B cell (primary cell): ENCODE measurements at regions not wholly inside any gene's neighbourhood (a gene's known extent, or its start where the extent isn't known, plus 50 kb on each side); places are given as distances from the start of the nearest gene placed in this dataset. TPM values are rescaled to one million over a fixed set of nuclear protein-coding genes. Genes with fewer than 3 reads are reported as not detected.

Source experiments
- ATAC-seq: fragments of 200-7000 bp; cut with Tn5 transposase; one replicate; pipeline ENCODE4 v1.10.0; 2021; ENCODE audit warnings: low read depth, mild to moderate bottlenecking, moderate number of reproducible peaks, moderate library complexity
- CTCF ChIA-PET: fragments of 350-600 bp; sonication (Branson Sonifier 250); formaldehyde crosslinking; loops from one replicate; lab custom pipeline; 2021; ENCODE audit warnings: antibody characterized with exemption, inconsistent platforms; lab: Charles Lee
- POLR2A ChIA-PET: fragments of 350-600 bp; sonication (Branson Sonifier 250); formaldehyde crosslinking; loops from one replicate; lab custom pipeline; 2021; ENCODE audit warnings: antibody characterized with exemption; lab: Charles Lee
- DNase-seq: peaks from one replicate; pipeline ENCODE4 v3.0.0; 2013
- H2AFZ ChIP-seq: 2 replicates; pipeline ENCODE4 v1.6.1; 2012; ENCODE audit warnings: mild to moderate bottlenecking, low read depth, low read length; ENCODE audit not compliant: insufficient read depth, poor library complexity, severe bottlenecking
- H3K27ac ChIP-seq, 2 donors: 1 replicate in 1 of 2; 2 replicates in 1 of 2; pipeline ENCODE4 v1.5.1; 2012 to 2013; ENCODE audit warnings: low read length in 2 of 2, mild to moderate bottlenecking in 2 of 2, moderate library complexity in 1 of 2
- H3K27me3 ChIP-seq, 4 experiments: fragments of 200-600 bp in 1 of 4; sonication (generic) in 1 of 4; replicated peaks in 1 of 4; 1 replicate in 2 of 4; 2 replicates in 2 of 4; pipeline versions ENCODE4 v1.6.1 to v1.7.0; 2013 to 2016; ENCODE audit warnings: low read length in 3 of 4, mild to moderate bottlenecking in 2 of 4, mixed read lengths in 1 of 4, moderate library complexity in 1 of 4; ENCODE audit not compliant: insufficient read depth in 4 of 4, control insufficient read depth in 3 of 4; ENCODE audit errors: control extremely low read depth in 1 of 4
- H3K36me3 ChIP-seq, 2 experiments: replicated peaks in 1 of 2; 1 replicate in 1 of 2; 2 replicates in 1 of 2; pipeline versions ENCODE4 v1.6.1 to v1.7.1; 2013; ENCODE audit warnings: low read length in 1 of 2; ENCODE audit not compliant: insufficient read depth in 2 of 2, control insufficient read depth in 1 of 2; ENCODE audit errors: control extremely low read depth in 1 of 2, extremely low read depth in 1 of 2
- H3K4me1 ChIP-seq, 2 donors: fragments of 200-600 bp in 1 of 2; sonication (generic) in 1 of 2; 1 replicate in 1 of 2; 2 replicates in 1 of 2; pipeline versions ENCODE4 v1.5.1 to v1.6.1; 2013 to 2017; ENCODE audit warnings: low read length in 2 of 2; ENCODE audit not compliant: control insufficient read depth in 2 of 2, insufficient read depth in 2 of 2
- H3K4me2 ChIP-seq: replicated peaks from 2 replicates; pipeline ENCODE3; 2012; ENCODE audit warnings: mild to moderate bottlenecking, low read depth, low read length; ENCODE audit not compliant: poor library complexity, severe bottlenecking
- H3K4me3 ChIP-seq, 5 experiments: fragments of 200-600 bp in 1 of 5; sonication (generic) in 1 of 5; 1 replicate in 3 of 5; 2 replicates in 2 of 5; pipeline versions ENCODE4 v1.5.1 to v1.7.0; 2011 to 2016; ENCODE audit warnings: low read length in 4 of 5, mild to moderate bottlenecking in 4 of 5, low read depth in 2 of 5, control low read depth in 1 of 5, moderate library complexity in 1 of 5; ENCODE audit not compliant: insufficient read depth in 1 of 5; ENCODE audit errors: control extremely low read depth in 1 of 5, extremely low read depth in 1 of 5
- H3K79me2 ChIP-seq: fragments of 200-600 bp; sonication (generic); one replicate; pipeline ENCODE4 v1.6.0; 2016; ENCODE audit warnings: low read length; ENCODE audit not compliant: control insufficient read depth, insufficient read depth
- H3K9ac ChIP-seq: fragments of 200-600 bp; sonication (generic); 2 replicates; pipeline ENCODE4 v1.6.1; 2017; ENCODE audit warnings: mild to moderate bottlenecking, low read length, moderate library complexity
- H3K9me3 ChIP-seq, 3 donors: one replicate each; pipeline versions ENCODE4 v1.6.1 to v1.7.1; 2013; ENCODE audit warnings: low read length in 2 of 3; ENCODE audit not compliant: control insufficient read depth in 2 of 3, insufficient read depth in 1 of 3; ENCODE audit errors: control extremely low read depth in 1 of 3
- H4K20me1 ChIP-seq: 2 replicates; pipeline ENCODE4 v1.6.0; 2012; ENCODE audit warnings: mild to moderate bottlenecking, low read length; ENCODE audit not compliant: insufficient read depth, control insufficient read depth, poor library complexity, severe bottlenecking
- H3K27ac Mint-ChIP-seq: one replicate; pipeline ENCODE4 v1.8.0; 2021; ENCODE audit warnings: mixed read lengths
- H3K27me3 Mint-ChIP-seq: one replicate; pipeline ENCODE4 v1.8.0; 2021; ENCODE audit warnings: mixed read lengths
- H3K4me1 Mint-ChIP-seq: one replicate; pipeline ENCODE4 v1.8.0; 2021; ENCODE audit warnings: mixed read lengths
- H3K4me3 Mint-ChIP-seq: one replicate; pipeline ENCODE4 v1.8.0; 2021; ENCODE audit warnings: mixed read lengths
- H3K9me3 Mint-ChIP-seq: one replicate; pipeline ENCODE4 v1.8.0; 2022; ENCODE audit warnings: mixed read lengths; ENCODE audit not compliant: insufficient read depth
- EZH2 ChIP-seq: IDR thresholded peaks from 2 replicates; pipeline ENCODE4 v1.6.1; 2012; ENCODE audit warnings: borderline replicate concordance, low read depth, mild to moderate bottlenecking, moderate library complexity, low read length; ENCODE audit not compliant: insufficient read depth, poor library complexity, severe bottlenecking
- WGBS: methylation state at CpG from one replicate; pipeline ENCODE4 v1.1.5; 2013; ENCODE audit warnings: missing lambda C conversion rate; ENCODE audit not compliant: insufficient coverage; 5-methylcytosine and 5-hydroxymethylcytosine counted together
- intact Hi-C: fragments of 100-400 bp; cut with micrococcal nuclease; formaldehyde crosslinking; loops from one replicate; pipeline ENCODE4 v1.10.0; 2022
- small RNA-seq: library from RNA; depleted of rRNA; stranded (forward); fragments of <200 nt; gene quantifications from one replicate; pipeline ENCODE3, GENCODE V24; 2012; ENCODE audit warnings: low replicate concordance, low read depth; ENCODE audit not compliant: insufficient read length
- TF ChIP-seq, protein P1 (sequence below): fragments of 200-600 bp; IDR thresholded peaks from one replicate; pipeline ENCODE4 v1.8.0; 2022; ENCODE audit warnings: antibody characterized with exemption, mild to moderate bottlenecking

DNA sequence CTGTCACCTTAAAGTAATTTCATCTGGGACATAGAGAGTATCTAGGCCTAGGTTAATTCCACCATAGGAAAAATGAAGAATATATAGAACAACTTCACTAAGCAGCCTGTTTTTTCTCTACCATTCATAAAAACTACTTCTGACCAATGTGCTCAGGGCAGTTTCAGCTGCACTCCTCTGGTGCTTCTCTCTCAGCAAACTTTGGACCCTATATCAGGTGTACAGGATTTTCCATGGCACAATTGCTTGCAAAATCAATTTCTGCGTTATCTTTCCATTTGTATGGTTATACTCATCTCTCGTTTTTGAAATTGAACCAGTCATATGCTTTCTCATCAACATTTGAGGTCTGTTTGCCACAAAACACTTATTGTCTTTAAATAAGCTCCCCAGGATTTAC lies 52.1 kb upstream of the FMR1 start:
- H3K4me1 ChIP-seq, result no peaks in the 10 kb centered on the region
- H3K9ac ChIP-seq, result no peak overlapping the region
- no peaks in the 10 kb centered on the region for H4K20me1 ChIP-seq
- WGBS, result no CpG with 5 or more reads among the region's 2 CpGs
- Mint-ChIP-seq H3K27me3 (peaks cover 3% of the 10 kb centered on the region), H3K9me3 (no peaks in the 10 kb centered on the region), H3K4me3 (no peak overlapping the region), H3K4me1 (no peaks in the 10 kb centered on the region), H3K27ac (no peak overlapping the region)
- no peaks in the 10 kb centered on the region for H3K27me3 ChIP-seq
- no peak for ATAC-seq
- TF ChIP-seq EZH2, result no peak
- TF ChIP-seq, protein P1, sequence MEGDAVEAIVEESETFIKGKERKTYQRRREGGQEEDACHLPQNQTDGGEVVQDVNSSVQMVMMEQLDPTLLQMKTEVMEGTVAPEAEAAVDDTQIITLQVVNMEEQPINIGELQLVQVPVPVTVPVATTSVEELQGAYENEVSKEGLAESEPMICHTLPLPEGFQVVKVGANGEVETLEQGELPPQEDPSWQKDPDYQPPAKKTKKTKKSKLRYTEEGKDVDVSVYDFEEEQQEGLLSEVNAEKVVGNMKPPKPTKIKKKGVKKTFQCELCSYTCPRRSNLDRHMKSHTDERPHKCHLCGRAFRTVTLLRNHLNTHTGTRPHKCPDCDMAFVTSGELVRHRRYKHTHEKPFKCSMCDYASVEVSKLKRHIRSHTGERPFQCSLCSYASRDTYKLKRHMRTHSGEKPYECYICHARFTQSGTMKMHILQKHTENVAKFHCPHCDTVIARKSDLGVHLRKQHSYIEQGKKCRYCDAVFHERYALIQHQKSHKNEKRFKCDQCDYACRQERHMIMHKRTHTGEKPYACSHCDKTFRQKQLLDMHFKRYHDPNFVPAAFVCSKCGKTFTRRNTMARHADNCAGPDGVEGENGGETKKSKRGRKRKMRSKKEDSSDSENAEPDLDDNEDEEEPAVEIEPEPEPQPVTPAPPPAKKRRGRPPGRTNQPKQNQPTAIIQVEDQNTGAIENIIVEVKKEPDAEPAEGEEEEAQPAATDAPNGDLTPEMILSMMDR, result no peak
- H3K27ac ChIP-seq, result no peak overlapping the region
- intact Hi-C loops, result no loop called here
- H3K4me2 ChIP-seq, result no peak overlapping the region
- H3K9me3 ChIP-seq, result no peaks in the 10 kb centered on the region
- no peaks in the 10 kb centered on the region for H3K36me3 ChIP-seq
- no peak overlapping the region for H3K4me3 ChIP-seq
- no peak overlapping the region for H2AFZ ChIP-seq
- DNase-seq, result no peak
- POLR2A ChIA-PET, result no interaction called here
- CTCF ChIA-PET, result no interaction called here
- no peaks in the 10 kb centered on the region for H3K79me2 ChIP-seq

Small RNA genes lying in the stretch of these regions (small RNA-seq; reads per million reads assigned to genes)
- not detected for gene AC016925.1
- not detected for gene AC016925.2
- not detected for gene AL009048.1
- gene AL096861.1, result not detected
- not detected for gene RNU6-382P
